GM04504 (cell line): ENCODE measurements at regions not wholly inside any gene's neighbourhood (a gene's known extent, or its start where the extent isn't known, plus 50 kb on each side); places are given as distances from the start of the nearest gene placed in this dataset.

ENCODE experiments used
- DNase-seq: peaks from one replicate; pipeline ENCODE4 v3.0.0-alpha.2; 2012; ENCODE audit warnings: low read depth

DNA sequence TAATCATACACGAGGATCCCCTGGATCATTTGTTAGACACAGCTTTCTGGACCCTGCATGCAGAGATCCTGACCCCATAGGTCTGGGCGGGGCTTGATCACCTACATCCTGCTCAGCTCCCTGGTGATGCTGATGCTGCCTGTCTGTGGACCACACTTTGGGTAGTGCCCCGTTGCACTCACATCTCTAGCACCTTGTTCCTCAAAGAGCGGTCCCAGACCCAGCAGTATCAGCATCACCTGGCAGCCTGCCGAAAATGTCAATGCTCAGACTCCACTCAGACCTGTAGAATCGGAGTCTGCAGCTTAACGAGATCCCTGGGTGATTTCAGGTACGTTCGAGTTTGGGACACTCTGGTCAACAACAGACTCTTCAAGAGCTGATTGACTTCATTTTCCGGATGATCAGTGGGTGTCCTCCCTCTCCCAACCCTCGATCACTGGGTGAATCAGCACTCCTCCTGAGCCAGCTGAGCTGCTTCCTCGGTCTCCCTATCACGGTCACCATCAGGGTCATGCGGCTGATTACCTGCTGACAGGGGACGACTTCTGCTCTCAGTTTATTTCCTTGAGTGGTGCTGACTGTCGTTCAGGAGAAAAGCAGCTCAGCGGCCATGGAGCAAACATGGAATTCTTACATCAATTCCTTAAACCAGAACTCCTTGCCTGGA, 150.6 kb upstream of the RAB12 start:
- DNase-seq = no peak

GRCh38 chr18:8460748-8461147, 148.5 kb upstream of the RAB12 start:
- DNase-seq = no peak

GRCh38 chr18:8461544-8461943, 147.7 kb upstream of the RAB12 start:
- no peak for DNase-seq

DNA sequence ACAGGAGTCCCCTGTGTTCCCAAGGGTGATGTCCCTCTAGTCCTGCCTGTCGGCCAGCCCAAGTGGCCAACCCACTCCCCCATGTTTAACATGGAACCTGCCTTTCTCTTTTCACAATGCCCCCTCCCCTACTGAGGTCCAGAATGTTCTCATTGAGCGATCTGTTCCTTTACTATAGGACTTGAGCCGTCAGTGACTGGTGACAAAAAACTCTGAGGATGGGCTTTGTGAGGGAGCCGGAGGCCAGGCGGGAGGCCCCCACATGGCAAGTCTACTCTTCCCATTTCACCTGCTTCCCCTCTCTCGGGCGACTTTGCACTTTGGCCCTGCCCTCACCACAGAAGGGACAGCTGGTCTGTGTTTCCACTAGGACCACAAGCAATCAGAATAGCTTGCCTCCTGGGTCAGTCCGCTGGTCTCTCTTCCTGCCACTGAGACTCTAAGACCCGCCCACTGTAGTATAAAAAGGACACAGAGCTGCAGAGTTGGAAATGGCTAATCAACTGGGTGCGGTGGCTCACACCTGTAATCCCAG, 146.5 kb upstream of the RAB12 start:
- DNase-seq = no peak

DNA sequence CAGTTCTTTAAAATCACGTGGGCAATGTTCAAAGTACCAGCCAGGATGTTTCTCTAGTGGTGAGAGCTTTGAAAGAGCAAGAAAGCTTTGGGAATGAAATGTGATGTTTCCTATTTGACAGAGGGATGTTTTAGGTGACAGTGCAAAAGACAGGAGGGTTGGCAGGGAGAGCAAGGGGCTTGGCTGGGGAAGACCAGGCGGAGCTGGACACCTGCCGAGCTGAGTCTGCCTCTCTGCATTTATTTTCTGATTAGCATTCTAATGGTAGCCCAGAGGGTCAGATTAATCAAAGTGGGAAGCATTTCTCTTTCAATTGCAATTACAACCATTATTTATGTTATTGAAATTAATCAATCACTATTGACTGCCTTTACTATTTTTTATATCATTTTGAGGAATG, 145.4 kb upstream of the RAB12 start:
- DNase-seq = no peak

DNA sequence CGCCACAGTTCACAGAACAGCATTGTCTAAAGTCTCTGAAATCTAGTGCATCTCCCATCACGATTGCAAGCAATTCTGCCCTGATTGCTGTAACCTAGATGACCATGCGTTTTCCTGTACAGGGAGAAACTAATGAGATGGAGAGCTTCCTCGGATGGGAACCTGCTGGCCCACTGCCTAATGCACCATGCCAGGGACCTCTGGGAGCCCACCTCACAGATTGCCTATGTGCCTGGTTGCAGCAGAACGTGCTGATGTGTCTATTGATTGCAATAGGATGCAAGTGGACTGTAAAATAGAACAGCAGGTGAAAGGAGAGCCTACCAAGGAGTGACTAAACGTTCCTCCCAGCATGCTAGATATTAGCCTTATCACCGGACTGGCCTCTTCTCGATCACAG, 141.0 kb upstream of the RAB12 start:
- DNase-seq = no peak

DNA sequence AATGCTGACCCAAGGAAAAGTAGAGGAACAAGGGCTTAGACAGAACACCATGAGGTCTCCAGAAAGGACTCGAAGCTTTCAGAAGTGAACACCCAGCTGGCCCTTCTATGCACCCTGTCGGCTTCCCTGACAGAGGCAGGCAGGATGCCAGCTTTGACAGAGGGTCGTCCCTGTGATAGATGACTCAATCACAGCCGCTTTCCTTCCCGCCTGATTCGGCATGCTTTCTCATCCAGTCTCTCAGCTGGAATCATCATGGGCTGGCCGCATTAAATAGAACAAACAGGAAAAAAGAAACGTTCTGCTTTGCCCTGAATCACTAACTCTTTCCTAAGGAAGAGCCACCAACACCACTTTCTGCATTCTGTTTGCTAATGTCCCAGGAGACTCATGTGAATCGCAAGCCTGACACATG, 140.3 kb upstream of the RAB12 start:
- no peak for DNase-seq

GRCh38 chr18:8469544-8470130, 139.6 kb upstream of the RAB12 start:
- DNase-seq = peak; percentile 22

DNA sequence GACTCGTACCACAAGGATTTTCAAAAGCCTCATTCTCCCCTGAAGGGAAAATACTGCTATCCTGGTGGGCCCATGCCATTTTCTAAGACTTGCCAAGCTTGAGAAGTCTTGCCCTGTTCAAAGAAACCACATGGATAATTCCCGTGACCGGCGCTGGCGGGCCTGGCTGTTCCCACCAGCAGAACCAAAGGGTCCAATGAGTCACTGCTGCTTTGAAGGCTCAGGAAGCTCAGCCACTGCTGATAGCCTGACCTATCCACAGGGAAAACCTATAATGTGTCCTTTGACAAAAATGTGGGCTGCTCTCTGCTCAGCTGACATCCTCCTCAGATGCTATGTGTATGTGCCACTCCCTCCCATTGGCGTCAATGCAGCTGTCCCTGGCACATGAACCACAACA, 137.9 kb upstream of the RAB12 start:
- no peak for DNase-seq

DNA sequence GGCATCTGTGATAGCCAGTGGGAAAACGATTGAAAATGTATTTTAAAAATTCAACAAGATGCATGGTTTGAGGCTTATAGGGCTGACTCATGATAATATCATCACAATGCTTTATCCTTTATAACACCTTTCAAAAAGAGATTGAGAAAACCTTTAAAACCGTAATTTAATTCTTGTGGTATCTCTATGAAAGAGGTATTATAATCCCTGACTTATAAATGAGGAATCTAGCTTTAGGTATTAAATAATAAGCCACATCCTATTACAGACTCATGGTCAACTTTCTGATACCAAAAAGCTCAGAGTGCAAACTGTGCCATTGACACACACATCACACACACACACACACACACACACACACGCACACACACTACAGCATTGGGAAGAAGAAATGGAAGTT, 134.6 kb upstream of the RAB12 start:
- no peak for DNase-seq

DNA sequence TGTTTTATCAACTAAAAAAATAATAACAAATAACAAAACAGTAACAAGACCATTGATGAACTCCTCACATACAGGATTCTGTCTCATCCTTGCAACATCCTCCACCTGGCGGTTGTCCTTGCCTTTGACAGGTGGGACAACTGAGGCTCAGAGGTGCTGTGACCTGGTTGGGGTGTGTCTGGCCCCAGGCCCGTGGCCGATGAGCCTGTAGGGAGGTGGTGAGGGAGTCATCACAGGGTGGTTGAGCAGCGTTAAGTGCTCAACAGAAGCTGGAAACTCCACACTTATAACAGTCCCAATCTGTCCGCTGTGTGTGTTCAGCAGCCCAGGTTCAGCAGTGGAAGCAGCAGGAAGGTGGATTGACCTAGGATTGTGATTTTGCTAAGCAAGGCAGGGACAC, 131.6 kb upstream of the RAB12 start:
- no peak for DNase-seq

- DNase-seq = peak; percentile 17
These were observed 130.9 kb upstream of the RAB12 start for GRCh38 chr18:8478166-8478967.

DNA sequence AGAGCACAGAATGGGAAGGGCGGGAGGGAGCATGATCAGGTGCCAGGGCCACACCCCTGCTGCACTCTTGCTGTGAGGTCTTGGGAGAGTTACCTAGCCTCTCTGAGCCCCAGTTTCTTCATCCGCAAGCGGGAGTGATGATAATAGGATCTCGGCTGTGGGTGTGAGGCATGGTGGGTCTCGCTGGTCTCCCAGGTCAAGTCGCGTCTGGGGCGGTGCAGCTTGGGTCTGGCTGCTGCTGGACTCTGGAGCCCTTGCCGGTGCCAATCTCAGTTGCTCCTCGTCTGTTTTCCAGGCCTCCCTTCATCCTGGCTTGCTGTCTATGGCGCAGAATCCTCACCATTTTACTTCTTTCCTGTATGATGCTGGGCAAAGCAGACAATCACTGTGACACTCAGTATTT, 130.3 kb upstream of the RAB12 start:
- no peak for DNase-seq

DNA sequence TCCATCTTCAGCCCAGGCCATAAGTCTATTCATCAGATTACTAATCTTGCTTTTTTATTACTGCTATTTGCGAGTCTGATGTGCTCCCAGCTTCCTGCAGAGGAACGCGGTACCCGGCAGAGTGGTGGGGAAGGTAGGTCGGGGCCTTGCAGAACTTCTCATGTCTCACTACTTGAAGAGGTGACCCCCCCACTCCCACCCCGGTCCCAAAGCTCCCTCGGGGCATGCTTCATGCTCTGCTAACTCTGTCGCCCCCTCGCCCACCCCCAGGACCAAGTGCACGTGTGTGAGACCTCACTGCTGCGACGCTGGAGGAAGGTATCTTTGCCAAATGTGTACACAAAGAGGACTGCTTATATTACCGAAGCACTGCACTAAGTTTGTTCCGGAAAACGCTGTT, 129.4 kb upstream of the RAB12 start:
- no peak for DNase-seq

GRCh38 chr18:8480506-8481328, 128.5 kb upstream of the RAB12 start:
- peak; percentile 16 for DNase-seq

GRCh38 chr18:8484951-8485350, 124.3 kb upstream of the RAB12 start:
- DNase-seq = no peak

- no peak for DNase-seq
These were observed 119.5 kb upstream of the RAB12 start for GRCh38 chr18:8489761-8490160.

- no peak for DNase-seq
These were observed 117.7 kb upstream of the RAB12 start for GRCh38 chr18:8491516-8491915.

DNA sequence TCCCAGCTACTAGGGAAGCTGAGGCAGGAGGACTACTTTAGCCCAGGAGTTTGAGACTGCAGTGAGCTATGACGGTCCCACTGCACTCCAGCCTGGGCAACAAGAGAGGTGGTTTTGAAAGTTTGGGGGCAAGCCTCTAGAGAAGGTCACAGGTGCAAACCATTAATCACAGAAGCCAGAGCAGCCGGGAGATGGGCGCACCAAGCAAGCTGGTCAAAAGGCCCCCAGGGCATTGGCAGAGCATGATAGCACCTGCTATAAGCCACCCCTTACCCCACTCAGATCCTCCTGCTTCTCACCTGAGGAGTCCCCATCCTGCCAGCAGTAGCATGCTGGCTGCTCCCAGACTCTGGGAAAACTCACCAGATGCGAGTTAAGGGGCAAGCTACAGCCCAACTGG, 116.1 kb upstream of the RAB12 start:
- no peak for DNase-seq

DNA sequence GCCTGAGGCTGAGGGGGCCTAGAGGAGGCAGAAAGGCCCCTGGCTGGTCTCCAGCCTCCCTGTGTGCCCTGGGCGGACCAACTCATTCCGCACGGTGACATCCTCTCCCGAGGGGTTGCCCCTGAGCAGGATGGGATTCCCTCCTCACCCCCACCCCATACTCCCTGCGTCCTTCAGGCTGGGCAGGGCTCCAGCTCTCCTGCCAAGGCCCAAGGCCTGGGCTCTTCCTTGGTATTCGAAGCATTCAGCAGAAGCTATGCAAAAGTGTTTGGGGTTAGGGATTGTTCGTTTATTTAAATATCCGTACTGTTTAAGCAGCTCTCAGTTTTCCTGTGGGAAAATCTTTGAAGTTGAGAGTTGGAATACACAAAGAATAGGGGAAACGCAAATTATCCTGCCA, 113.1 kb upstream of the RAB12 start:
- no peak for DNase-seq

DNA sequence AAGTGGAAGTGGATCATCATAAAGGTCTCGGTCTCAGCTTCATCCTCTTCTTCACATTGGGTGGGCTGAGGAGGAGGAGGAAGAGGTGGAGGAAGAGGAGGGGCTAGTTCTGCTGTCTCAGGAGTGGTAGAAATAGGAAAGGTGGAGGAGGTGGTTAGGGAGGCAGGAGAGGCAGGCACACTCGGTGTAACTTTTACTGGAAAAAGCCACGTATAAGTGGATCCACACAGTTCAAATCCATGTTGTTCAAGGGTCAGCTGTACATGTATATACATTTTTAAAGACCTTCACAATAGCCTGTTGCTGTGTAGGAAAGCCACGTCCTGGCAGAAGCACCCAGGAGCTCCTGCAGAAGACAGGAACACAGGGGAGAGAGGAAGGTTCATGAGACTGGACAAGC, 110.3 kb upstream of the RAB12 start:
- no peak for DNase-seq
